Suprapubic skin (tissue), 4 donors: ENCODE measurements at regions not wholly inside any gene's neighbourhood (a gene's known extent, or its start where the extent isn't known, plus 50 kb on each side); places are given as distances from the start of the nearest gene placed in this dataset.

Experiments used
- CTCF ChIP-seq, 2 donors: fragments of 200-600 bp in 1 of 2; fragments of 450-650 bp in 1 of 2; sonication (generic) in 1 of 2; IDR thresholded peaks; one replicate each; pipeline ENCODE4 v1.5.1; 2016 to 2019; ENCODE audit warnings: antibody characterized with exemption in 2 of 2, mild to moderate bottlenecking in 1 of 2, moderate library complexity in 1 of 2
- EP300 ChIP-seq: sonication (generic); formaldehyde crosslinking; IDR thresholded peaks from one replicate; pipeline ENCODE4 v1.6.1; 2017; ENCODE audit warnings: antibody characterized with exemption
- POLR2A ChIP-seq, 2 donors: fragments of 450-650 bp; IDR thresholded peaks; one replicate each; pipeline ENCODE4 v1.6.1; 2017; ENCODE audit warnings: antibody characterized with exemption in 2 of 2, mild to moderate bottlenecking in 2 of 2, moderate library complexity in 2 of 2
- POLR2AphosphoS5 ChIP-seq, 3 donors: sonication (generic); formaldehyde crosslinking; IDR thresholded peaks; one replicate each; pipeline ENCODE4 v1.6.1; 2017; ENCODE audit warnings: antibody characterized with exemption in 3 of 3

GRCh38 chr20:53878262-53879047, 191.9 kb downstream of the BCAS1 start:
- no peak for TF ChIP-seq CTCF (IDR thresholded peaks at IDR 0.05)
- TF ChIP-seq POLR2A (IDR thresholded peaks at IDR 0.05): no peak
- no peak for TF ChIP-seq POLR2AphosphoS5 (IDR thresholded peaks at IDR 0.05)
- TF ChIP-seq EP300: no peak
